SK-N-SH (cell line): ENCODE measurements at regions not wholly inside any gene's neighbourhood (a gene's known extent, or its start where the extent isn't known, plus 50 kb on each side); places are given as distances from the start of the nearest gene placed in this dataset.

Experiments
- CTCF ChIA-PET: fragments of 300-600, 350-600 bp; formaldehyde crosslinking; extraction: SDS; loops from one replicate; lab custom pipeline; 2021; lab: Yijun Ruan, JAX
- POLR2A ChIA-PET: fragments of 350-600 bp; sonication (Branson Sonifier 250); formaldehyde crosslinking; extraction: SDS; loops from one replicate; lab custom pipeline; 2020; ENCODE audit warnings: antibody characterized with exemption, inconsistent platforms; lab: Yijun Ruan, JAX
- DNase-seq: peaks from one replicate; pipeline ENCODE4 v3.0.0; 2012
- H2AFZ ChIP-seq: fragments of 200-600 bp; sonication (generic); 2 replicates; pipeline ENCODE4 v1.8.1; 2016; ENCODE audit warnings: antibody characterized with exemption, mild to moderate bottlenecking, low read depth
- H3F3A ChIP-seq: fragments of 200-600 bp; sonication (generic); replicated peaks from 2 replicates; pipeline ENCODE3; 2016; ENCODE audit warnings: antibody characterized with exemption, mild to moderate bottlenecking; ENCODE audit not compliant: insufficient read depth
- H3K27ac ChIP-seq, 2 experiments: fragments of 200-500 bp in 1 of 2; fragments of 200-600 bp in 1 of 2; sonication (Bioruptor generic) in 1 of 2; sonication (generic), shearing (Covaris generic) in 1 of 2; 2 replicates each; pipeline versions ENCODE4 v1.5.1 to v1.6.1; 2014 to 2016; ENCODE audit warnings: low read depth in 2 of 2, inconsistent platforms in 1 of 2, low read length in 1 of 2, mild to moderate bottlenecking in 1 of 2, mixed read lengths in 1 of 2
- H3K27me3 ChIP-seq: fragments of 200-600 bp; sonication (generic), shearing (Covaris generic); 2 replicates; pipeline ENCODE4 v1.6.1; 2016; ENCODE audit warnings: mixed run types; ENCODE audit not compliant: insufficient read depth
- H3K36me3 ChIP-seq, 2 experiments: fragments of 200-500 bp in 1 of 2; fragments of 200-600 bp in 1 of 2; sonication (Bioruptor generic) in 1 of 2; sonication (generic) in 1 of 2; replicated peaks in 1 of 2; 2 replicates each; pipeline versions ENCODE3 to v1.5.1; 2014 to 2016; ENCODE audit warnings: low read length in 1 of 2, mild to moderate bottlenecking in 1 of 2; ENCODE audit not compliant: insufficient read depth in 2 of 2, control insufficient read depth in 1 of 2
- H3K4me1 ChIP-seq, 2 experiments: fragments of 200-500 bp in 1 of 2; fragments of 200-600 bp in 1 of 2; sonication (Bioruptor generic) in 1 of 2; sonication (generic), shearing (Covaris generic) in 1 of 2; 2 replicates each; pipeline versions ENCODE4 v1.5.1 to v1.6.1; 2014 to 2016; ENCODE audit warnings: low read depth in 1 of 2, low read length in 1 of 2, mixed run types in 1 of 2; ENCODE audit not compliant: insufficient read depth in 2 of 2, control insufficient read depth in 1 of 2
- H3K4me2 ChIP-seq: fragments of 200-600 bp; sonication (generic), shearing (Covaris generic); 2 replicates; pipeline ENCODE4 v1.6.1; 2017; ENCODE audit warnings: mixed run types
- H3K4me3 ChIP-seq, 2 experiments: fragments of 200-500 bp in 1 of 2; fragments of 200-600 bp in 1 of 2; sonication (Bioruptor generic) in 1 of 2; sonication (generic), shearing (Covaris generic) in 1 of 2; 2 replicates each; pipeline versions ENCODE4 v1.5.1 to v1.8.1; 2014 to 2016; ENCODE audit warnings: low read depth in 2 of 2, inconsistent platforms in 1 of 2, low read length in 1 of 2, mild to moderate bottlenecking in 1 of 2, mixed read lengths in 1 of 2, moderate library complexity in 1 of 2
- H3K79me2 ChIP-seq: fragments of 200-600 bp; sonication (generic); 2 replicates; pipeline ENCODE4 v1.8.1; 2017; ENCODE audit warnings: mild to moderate bottlenecking; ENCODE audit not compliant: insufficient read depth
- H3K9ac ChIP-seq: fragments of 200-600 bp; sonication (generic); 2 replicates; pipeline ENCODE4 v1.6.1; 2017; ENCODE audit warnings: mixed run types
- H3K9me2 ChIP-seq: fragments of 200-600 bp; sonication (generic); 2 replicates; pipeline ENCODE4 v1.6.1; 2017; ENCODE audit warnings: mixed run types
- H3K9me3 ChIP-seq: fragments of 200-600 bp; sonication (generic); 2 replicates; pipeline ENCODE4 v1.6.1; 2017; ENCODE audit warnings: mixed run types, mild to moderate bottlenecking, moderate library complexity
- H4K20me1 ChIP-seq: fragments of 200-600 bp; sonication (generic); 2 replicates; pipeline ENCODE4 v1.6.1; 2017; ENCODE audit warnings: mild to moderate bottlenecking, mixed run types; ENCODE audit not compliant: insufficient read depth
- CTCF ChIP-seq: fragments of 200-600 bp; sonication (generic); IDR thresholded peaks from 2 replicates; pipeline ENCODE4 v1.6.1; 2017; ENCODE audit warnings: antibody characterized with exemption, mild to moderate bottlenecking, moderate library complexity
- ELF1 ChIP-seq: IDR thresholded peaks from 2 replicates; pipeline ENCODE4 v1.4.0; 2012
- EP300 ChIP-seq, 2 experiments: IDR thresholded peaks; 2 replicates each; pipeline versions ENCODE4 v1.4.0 to v1.6.1; 2012; ENCODE audit warnings: borderline replicate concordance in 1 of 2, low read depth in 1 of 2, low read length in 1 of 2
- FOSL2 ChIP-seq: IDR thresholded peaks from 2 replicates; pipeline ENCODE4 v1.4.0; 2012; ENCODE audit warnings: low read depth, mild to moderate bottlenecking, moderate library complexity, borderline replicate concordance
- FOXJ3 ChIP-seq: sonication (generic); formaldehyde crosslinking; IDR thresholded peaks from 2 replicates; pipeline ENCODE4 v1.5.1; 2020; ENCODE audit warnings: mild to moderate bottlenecking, missing genetic modification reagents
- GABPA ChIP-seq: IDR thresholded peaks from 2 replicates; pipeline ENCODE4 v1.4.0; 2012; ENCODE audit warnings: low read depth, mild to moderate bottlenecking
- IRF3 ChIP-seq: fragments of 150-350 bp; IDR thresholded peaks from 2 replicates; pipeline ENCODE4 v1.6.1; 2016; ENCODE audit warnings: mild to moderate bottlenecking, low read depth, low read length
- JUND ChIP-seq: IDR thresholded peaks from 2 replicates; pipeline ENCODE4 v1.4.0; 2012
- NFIC ChIP-seq: IDR thresholded peaks from 2 replicates; pipeline ENCODE4 v1.4.0; 2012; ENCODE audit warnings: borderline replicate concordance
- REST ChIP-seq: IDR thresholded peaks from 2 replicates; pipeline ENCODE4 v1.6.1; 2012; ENCODE audit warnings: mild to moderate bottlenecking, low read depth, low read length, moderate library complexity
- RFX5 ChIP-seq: IDR thresholded peaks from 2 replicates; pipeline ENCODE4 v1.6.1; 2012; ENCODE audit warnings: mild to moderate bottlenecking, improper control_type of control experiment, low read length
- RXRA ChIP-seq: IDR thresholded peaks from 2 replicates; pipeline ENCODE4 v1.4.0; 2012; ENCODE audit warnings: low read depth, mild to moderate bottlenecking, borderline replicate concordance
- SIN3A ChIP-seq: IDR thresholded peaks from 2 replicates; pipeline ENCODE4 v1.6.1; 2012; ENCODE audit warnings: low read depth, mild to moderate bottlenecking, low read length, moderate library complexity, borderline replicate concordance
- USF1 ChIP-seq: IDR thresholded peaks from 2 replicates; pipeline ENCODE4 v1.4.0; 2012; ENCODE audit warnings: low read depth, borderline replicate concordance
- WGBS: methylation state at CpG from one replicate; pipeline ENCODE4 v1.1.6; 2017; ENCODE audit warnings: low lambda C conversion rate; 5-methylcytosine and 5-hydroxymethylcytosine counted together

- Histone ChIP-seq H3K27ac (no peak overlapping the region), H3K9me3 (no peaks in the 10 kb centered on the region; the same call in none of the 2 replicates), H3K4me2 (no peak overlapping the region), H4K20me1 (no peaks in the 10 kb centered on the region), H3K27me3 (no peaks in the 10 kb centered on the region), H3K9me2 (no peaks in the 10 kb centered on the region), H3K9ac (no peak overlapping the region), H3K36me3 (peaks cover 0 to 4% of the 10 kb centered on the region in 2 experiments), H3K4me3 (no peak overlapping the region), H3K79me2 (no peaks in the 10 kb centered on the region), H2AFZ (no peak overlapping the region), H3K4me1 (no peaks in the 10 kb centered on the region), H3F3A (no peaks in the 10 kb centered on the region)
- POLR2A ChIA-PET, result no interaction called here
- 92% methylated on average over 4 of the region's 4 CpGs for WGBS
- DNase-seq, result no peak
- TF ChIP-seq CTCF, result no peak
- no peak for TF ChIP-seq JUND
- TF ChIP-seq FOXJ3 (CRISPR knock-in tag), result no peak
- TF ChIP-seq USF1, result no peak
- no peak for TF ChIP-seq REST
- no peak for TF ChIP-seq GABPA
- no peak for TF ChIP-seq RFX5
- no peak for TF ChIP-seq SIN3A
- CTCF ChIA-PET, result no interaction called here
These were observed 289.5 kb upstream of the ALCAM start for GRCh38 chr3:105077060-105077822.

GRCh38 chr3:105083945-105084344 is 282.8 kb upstream of the ALCAM start:
- H3K9me2 ChIP-seq, result no peaks in the 10 kb centered on the region
- 88% methylated on average over 1 of the region's 1 CpG for WGBS
- no peaks in the 10 kb centered on the region for H3F3A ChIP-seq
- ChIA-PET CTCF (no interaction called here), POLR2A (no interaction called here)
- H2AFZ ChIP-seq, result no peak overlapping the region
- H3K27ac ChIP-seq, result no peak overlapping the region
- no peaks in the 10 kb centered on the region for H3K79me2 ChIP-seq
- H3K9ac ChIP-seq, result no peak overlapping the region
- H3K27me3 ChIP-seq, result no peaks in the 10 kb centered on the region
- H3K4me2 ChIP-seq, result no peak overlapping the region
- no peaks in the 10 kb centered on the region; a peak in 1 of 4 replicates for H3K4me1 ChIP-seq
- H3K9me3 ChIP-seq, result no peaks in the 10 kb centered on the region
- DNase-seq, result no peak
- H3K4me3 ChIP-seq, result no peak overlapping the region
- H4K20me1 ChIP-seq, result no peaks in the 10 kb centered on the region
- no peaks in the 10 kb centered on the region for H3K36me3 ChIP-seq
- TF ChIP-seq NFIC (no peak), SIN3A (no peak), REST (no peak), FOSL2 (no peak), USF1 (no peak), IRF3 (no peak), EP300 (IDR thresholded peaks at IDR 0.05; ENCODE audit: borderline replicate concordance in 1 of 2, low read depth in 1 of 2, low read length in 1 of 2) (no peak), ELF1 (no peak), RXRA (no peak)
